SJSA1 (cell line): ENCODE measurements at regions not wholly inside any gene's neighbourhood (a gene's known extent, or its start where the extent isn't known, plus 50 kb on each side); places are given as distances from the start of the nearest gene placed in this dataset.
A peak's percentile ranks its signal among the peaks of the same experiment; 100 is the strongest.

Experiments
- DNase-seq, 2 experiments: peaks; one replicate each; pipeline ENCODE4 v3.0.0-alpha.2; 2015 to 2020; ENCODE audit warnings: low spot score in 2 of 2, low read depth in 1 of 2
- H3K27ac ChIP-seq: fragments of 250-450 bp; sonication (Bioruptor Pico); 2 replicates; pipeline ENCODE4 v1.5.1; 2020; ENCODE audit warnings: mild to moderate bottlenecking, moderate library complexity
- H3K27me3 ChIP-seq: fragments of 250-450 bp; sonication (Bioruptor Pico); replicated peaks from 2 replicates; pipeline ENCODE4 v1.5.1; 2020; ENCODE audit warnings: mild to moderate bottlenecking, moderate library complexity
- H3K36me3 ChIP-seq: fragments of 250-450 bp; sonication (Bioruptor Pico); 2 replicates; pipeline ENCODE4 v1.5.1; 2020; ENCODE audit warnings: mild to moderate bottlenecking
- H3K4me1 ChIP-seq: fragments of 250-450 bp; sonication (Bioruptor Pico); replicated peaks from 2 replicates; pipeline ENCODE4 v1.6.1; 2021; ENCODE audit warnings: mild to moderate bottlenecking
- H3K4me3 ChIP-seq: fragments of 250-450 bp; sonication (Bioruptor Pico); 2 replicates; pipeline ENCODE4 v1.5.1; 2020; ENCODE audit warnings: mild to moderate bottlenecking
- H3K9me3 ChIP-seq: fragments of 250-450 bp; sonication (Bioruptor Pico); replicated peaks from 2 replicates; pipeline ENCODE4 v1.5.1; 2020; ENCODE audit warnings: mild to moderate bottlenecking

DNA sequence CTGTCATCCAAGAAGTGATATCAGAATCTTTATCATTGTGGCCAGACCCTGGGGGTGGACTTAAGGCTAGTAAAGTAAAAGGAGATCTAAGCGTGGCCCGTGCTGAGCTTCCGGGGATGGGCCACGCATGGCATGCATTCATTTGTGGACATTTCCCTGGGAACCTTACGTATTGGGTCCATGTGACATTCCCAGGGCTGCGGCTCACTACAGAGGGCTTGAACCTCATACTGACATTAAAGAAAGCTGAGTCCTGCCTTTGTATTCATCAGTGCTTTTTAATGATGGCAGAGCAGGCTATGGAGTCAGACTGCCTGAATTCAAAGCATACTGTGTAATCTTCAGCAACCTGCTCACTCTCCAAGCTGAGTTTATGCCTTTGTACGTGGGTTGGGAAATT is 152.2 kb upstream of the AFDN start:
- Histone ChIP-seq H3K27ac (no peak overlapping the region), H3K27me3 (no peaks in the 10 kb centered on the region), H3K4me3 (no peak overlapping the region), H3K9me3 (no peaks in the 10 kb centered on the region), H3K36me3 (no peaks in the 10 kb centered on the region), H3K4me1 (peaks cover 4% of the 10 kb centered on the region; the same call in 1 of the 2 replicates)
- no peak for DNase-seq

DNA sequence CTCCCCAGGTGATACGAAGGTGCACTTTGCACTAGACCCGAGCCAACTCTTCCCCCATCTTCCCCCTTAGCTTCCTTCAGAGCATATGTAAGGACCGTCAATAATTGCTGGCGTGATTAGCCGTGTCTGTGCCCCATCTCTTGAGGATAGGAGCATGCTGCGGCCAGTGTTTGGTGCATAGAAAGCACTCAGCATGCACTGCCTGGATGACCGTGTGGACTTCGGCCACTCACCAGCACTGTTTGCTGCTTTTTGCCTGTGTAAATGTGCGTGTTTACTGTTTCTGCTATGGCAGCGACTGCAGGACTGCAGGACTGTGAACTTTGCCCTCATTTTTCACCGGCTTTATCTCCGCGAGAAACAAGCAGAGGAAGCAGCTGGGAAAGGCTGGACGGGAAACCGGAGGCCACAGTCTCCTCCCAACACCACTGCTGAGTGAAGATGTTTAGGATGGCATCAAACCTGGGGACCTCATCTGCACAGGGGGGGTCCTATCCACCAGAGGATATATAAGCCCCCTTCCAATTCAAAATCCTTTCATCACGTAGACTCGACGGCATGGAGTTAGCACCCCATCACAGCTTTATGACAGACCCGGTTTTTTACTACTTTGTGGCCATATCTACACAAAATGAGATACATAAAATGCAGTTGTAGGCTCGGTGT is 150.6 kb upstream of the AFDN start:
- no peak for DNase-seq
- peaks cover 4% of the 10 kb centered on the region; the same call in 1 of the 2 replicates for H3K4me1 ChIP-seq
- H3K9me3 ChIP-seq, result no peaks in the 10 kb centered on the region
- H3K36me3 ChIP-seq, result no peaks in the 10 kb centered on the region
- H3K27ac ChIP-seq, result no peak overlapping the region
- H3K27me3 ChIP-seq, result no peaks in the 10 kb centered on the region
- no peak overlapping the region for H3K4me3 ChIP-seq

DNA sequence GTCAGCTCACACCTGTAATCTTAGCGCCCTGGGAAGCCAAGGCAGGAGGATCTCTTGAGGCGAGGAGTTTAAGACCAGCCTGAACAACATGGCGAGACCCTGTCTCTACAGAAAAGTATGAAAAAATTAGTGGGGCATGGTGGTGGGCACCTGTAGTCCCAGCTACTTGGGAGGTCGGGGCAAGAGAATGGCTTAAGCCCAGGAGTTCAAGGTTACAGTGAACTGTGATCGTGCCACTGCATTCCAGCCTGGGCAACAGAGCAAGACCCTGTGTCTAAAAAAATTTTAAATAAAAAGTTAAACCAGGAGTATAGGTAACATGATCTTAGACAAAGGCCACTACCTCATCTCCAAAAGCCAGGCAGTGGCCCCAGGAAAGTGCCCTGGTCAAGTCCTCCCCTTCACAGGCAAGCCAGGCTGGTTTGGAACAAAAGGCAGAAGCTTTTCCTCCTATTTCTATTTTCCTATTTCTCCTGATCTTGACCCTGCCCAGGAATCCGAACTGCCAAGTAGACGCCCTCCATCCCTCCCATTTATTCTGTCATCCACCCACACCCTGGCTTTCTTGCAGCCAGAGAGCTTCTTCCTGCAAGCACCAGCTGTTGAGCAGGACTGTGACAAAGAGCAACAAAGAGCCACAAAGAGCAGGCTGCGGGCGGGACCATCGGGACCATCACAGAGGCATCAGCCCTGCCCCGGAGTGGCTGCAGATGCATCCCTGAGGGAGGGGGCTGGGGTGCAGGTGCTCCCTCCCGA is 149.9 kb upstream of the AFDN start:
- Histone ChIP-seq H3K4me3 (no peak overlapping the region), H3K27me3 (no peaks in the 10 kb centered on the region), H3K9me3 (no peaks in the 10 kb centered on the region), H3K36me3 (no peaks in the 10 kb centered on the region), H3K27ac (no peak overlapping the region), H3K4me1 (peaks cover 4% of the 10 kb centered on the region)
- no peak for DNase-seq

DNA sequence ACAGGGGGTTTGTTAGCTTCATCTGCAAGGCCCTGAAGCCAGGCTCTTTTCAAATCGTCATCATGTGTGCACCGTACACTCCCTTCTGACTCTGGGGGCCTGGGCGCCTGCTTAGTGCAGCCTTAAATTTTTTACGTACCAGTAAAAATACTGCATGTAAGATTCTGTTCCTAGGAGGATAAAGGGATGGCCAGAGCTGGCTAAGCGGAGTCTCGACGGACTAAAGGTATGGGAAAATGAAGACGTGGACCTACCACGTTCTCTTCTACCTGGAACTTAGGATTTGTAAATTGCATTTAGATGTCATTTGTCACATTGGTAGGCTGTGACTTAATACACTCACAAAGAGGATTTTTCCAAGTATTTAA is 149.3 kb upstream of the AFDN start:
- Histone ChIP-seq H3K9me3 (no peaks in the 10 kb centered on the region), H3K4me1 (peaks cover 9% of the 10 kb centered on the region), H3K27ac (no peak overlapping the region), H3K4me3 (no peak overlapping the region), H3K27me3 (no peaks in the 10 kb centered on the region), H3K36me3 (no peaks in the 10 kb centered on the region)
- no peak for DNase-seq

- Histone ChIP-seq H3K9me3 (no peaks in the 10 kb centered on the region), H3K4me3 (no peak overlapping the region)
- no peak for DNase-seq
These were observed 148.3 kb upstream of the AFDN start for GRCh38 chr6:167678102-167679101.

DNA sequence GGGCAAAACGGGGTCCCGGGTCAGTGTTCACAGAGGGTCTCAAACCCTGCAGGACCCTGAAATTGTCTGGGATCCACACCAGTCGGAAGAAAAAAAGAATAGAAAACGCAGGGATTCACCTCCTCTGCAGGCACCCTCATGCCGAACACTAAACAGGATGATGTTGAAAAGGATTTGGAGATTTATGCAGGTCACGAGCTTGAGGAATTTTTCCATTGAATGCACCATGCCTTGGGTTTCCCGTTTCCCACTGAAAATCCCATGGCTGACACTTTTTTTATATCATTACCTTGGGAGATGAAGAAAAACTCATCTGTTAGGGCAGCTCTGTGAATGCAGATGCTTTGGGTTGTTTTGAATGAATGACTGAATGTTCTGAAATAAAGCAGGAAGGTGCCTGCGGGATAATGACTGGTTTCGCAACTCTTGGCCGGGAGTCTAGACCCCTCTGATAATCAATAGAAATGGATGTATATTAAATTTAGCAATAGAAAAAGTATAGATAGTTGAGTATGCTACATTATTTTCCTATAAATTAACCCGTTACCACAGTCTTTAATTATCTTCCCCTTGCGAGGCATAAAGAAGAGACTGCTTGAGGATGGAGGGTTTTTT is 147.5 kb upstream of the AFDN start:
- peaks cover 19% of the 10 kb centered on the region for H3K4me1 ChIP-seq
- no peaks in the 10 kb centered on the region for H3K36me3 ChIP-seq
- no peaks in the 10 kb centered on the region for H3K9me3 ChIP-seq
- no peaks in the 10 kb centered on the region for H3K27me3 ChIP-seq
- DNase-seq, result no peak
- no peak overlapping the region for H3K27ac ChIP-seq
- no peak overlapping the region for H3K4me3 ChIP-seq

More at GRCh38 chr6:167678102-167679101, 148.3 kb upstream of the AFDN start:
- Histone ChIP-seq H3K27me3 (no peaks in the 10 kb centered on the region), H3K36me3 (no peaks in the 10 kb centered on the region), H3K27ac (no peak overlapping the region), H3K4me1 (peaks cover 19% of the 10 kb centered on the region)

DNA sequence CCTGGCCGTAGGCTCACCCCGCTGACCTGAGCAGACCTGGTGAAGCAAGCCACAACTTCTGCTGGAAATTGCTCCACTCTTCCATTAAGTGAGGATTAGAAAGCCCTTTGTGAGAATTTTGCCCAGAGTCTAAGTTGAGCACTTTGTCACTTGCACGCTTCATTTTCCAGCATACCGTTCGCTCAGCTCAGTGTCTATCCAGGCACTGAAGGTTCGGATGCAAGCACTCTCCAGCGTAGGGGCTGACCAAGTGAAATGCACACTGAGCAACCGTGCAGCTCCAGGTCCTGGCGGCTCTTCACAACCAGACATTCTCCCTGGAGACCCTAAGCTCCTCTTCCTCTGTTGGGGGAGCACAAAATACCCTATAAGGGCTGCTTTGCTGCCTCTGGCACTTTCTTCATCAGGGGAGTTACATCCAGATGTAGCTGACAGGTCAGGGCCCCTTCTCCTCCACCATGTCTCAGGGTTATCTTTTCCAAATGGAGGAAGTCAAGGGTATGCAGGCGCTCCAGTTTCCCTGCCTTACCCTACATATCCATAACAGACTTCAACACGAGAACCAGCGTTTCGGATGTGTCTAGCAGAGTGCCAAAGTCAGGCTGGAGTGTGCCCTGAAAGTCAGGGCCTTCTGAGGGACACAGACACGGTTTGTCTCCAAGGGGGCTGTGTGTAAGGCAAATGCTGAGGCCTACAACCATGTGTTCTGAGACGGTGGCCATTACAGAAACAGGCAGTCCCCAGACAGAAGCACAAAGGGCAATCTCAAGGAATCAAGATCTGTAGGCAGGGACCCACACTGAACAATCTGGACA is 146.7 kb upstream of the AFDN start:
- no peak for DNase-seq
- H3K9me3 ChIP-seq, result no peaks in the 10 kb centered on the region
- H3K4me1 ChIP-seq, result peaks cover 19% of the 10 kb centered on the region

GRCh38 chr6:167680605-167681149 is 146.0 kb upstream of the AFDN start:
- Histone ChIP-seq H3K4me3 (no peak overlapping the region), H3K27ac (no peak overlapping the region), H3K36me3 (no peaks in the 10 kb centered on the region), H3K27me3 (no peaks in the 10 kb centered on the region), H3K4me1 (peaks cover 19% of the 10 kb centered on the region), H3K9me3 (no peaks in the 10 kb centered on the region)
- DNase-seq, result no peak

More for the DNA sequence above, 146.7 kb upstream of the AFDN start:
- H3K27ac ChIP-seq, result no peak overlapping the region
- H3K36me3 ChIP-seq, result no peaks in the 10 kb centered on the region
- no peaks in the 10 kb centered on the region for H3K27me3 ChIP-seq
- H3K4me3 ChIP-seq, result no peak overlapping the region

- Histone ChIP-seq H3K4me1 (peaks cover 19% of the 10 kb centered on the region), H3K27me3 (no peaks in the 10 kb centered on the region), H3K4me3 (no peak overlapping the region), H3K36me3 (no peaks in the 10 kb centered on the region), H3K9me3 (no peaks in the 10 kb centered on the region; the same call in 1 of the 2 replicates), H3K27ac (peak overlapping the region; percentile 68)
- no peak for DNase-seq
These were observed 144.6 kb upstream of the AFDN start for GRCh38 chr6:167682125-167682524.

GRCh38 chr6:167682546-167683027 is 144.1 kb upstream of the AFDN start:
- H3K27ac ChIP-seq, result peak overlapping the region; percentile 68
- H3K9me3 ChIP-seq, result no peaks in the 10 kb centered on the region; the same call in 1 of the 2 replicates
- no peaks in the 10 kb centered on the region for H3K36me3 ChIP-seq
- no peak overlapping the region for H3K4me3 ChIP-seq
- no peak for DNase-seq
- H3K27me3 ChIP-seq, result no peaks in the 10 kb centered on the region
- peaks cover 19% of the 10 kb centered on the region for H3K4me1 ChIP-seq

DNA sequence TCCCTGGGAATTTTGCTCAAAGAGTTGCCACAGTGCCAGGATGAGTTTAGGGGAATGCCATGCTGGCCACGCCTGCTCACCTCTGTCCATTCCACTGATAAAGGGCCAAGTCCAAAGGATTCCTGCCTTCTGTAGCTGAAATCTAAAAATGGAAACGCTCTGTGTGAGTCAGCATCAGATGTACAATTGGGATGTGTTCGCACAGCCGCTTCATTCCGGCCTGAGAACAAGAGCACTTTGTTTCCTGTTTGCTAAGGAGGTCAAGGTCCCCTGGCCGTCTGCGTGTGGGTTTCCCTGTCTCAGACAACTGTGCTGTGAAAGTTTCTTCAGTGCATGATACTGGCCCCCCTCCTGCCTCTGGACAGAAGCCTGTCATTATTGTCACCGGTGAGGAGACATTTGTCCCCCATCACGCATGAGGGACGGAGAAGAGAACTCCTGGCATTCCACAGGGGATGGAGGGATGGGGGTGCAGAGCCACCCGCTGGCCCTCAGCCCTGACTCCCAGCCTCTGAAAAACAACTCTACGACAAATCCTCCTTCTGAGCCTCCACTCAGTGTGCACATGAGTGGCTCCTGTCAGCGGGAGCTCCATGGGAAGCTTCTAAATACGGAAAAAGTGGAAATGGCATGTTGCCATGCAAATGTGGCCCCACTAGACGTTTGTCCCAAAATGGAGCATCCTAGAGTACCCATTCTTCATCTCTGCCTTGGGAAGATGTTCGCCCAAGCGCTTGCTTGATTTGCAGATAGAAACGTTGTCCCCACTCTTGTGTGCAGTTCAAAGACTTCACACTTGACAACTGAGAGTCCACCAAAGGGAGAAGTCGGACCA is 143.5 kb upstream of the AFDN start:
- Histone ChIP-seq H3K36me3 (no peaks in the 10 kb centered on the region), H3K9me3 (no peaks in the 10 kb centered on the region; the same call in 1 of the 2 replicates)
- peak; percentile 76 to 77 for DNase-seq

More for the DNA sequence above, 143.5 kb upstream of the AFDN start:
- H3K4me3 ChIP-seq, result no peak overlapping the region
- H3K27ac ChIP-seq, result peak overlapping the region; percentile 68
- H3K4me1 ChIP-seq, result peaks cover 19% of the 10 kb centered on the region
- no peaks in the 10 kb centered on the region for H3K27me3 ChIP-seq
